H1 (cell line): ENCODE measurements at regions not wholly inside any gene's neighbourhood (a gene's known extent, or its start where the extent isn't known, plus 50 kb on each side); places are given as distances from the start of the nearest gene placed in this dataset.

ENCODE experiments used
- ATF2 ChIP-seq: IDR thresholded peaks from 2 replicates; pipeline ENCODE4 v1.6.1; 2012; ENCODE audit warnings: low read length, inconsistent platforms
- CEBPB ChIP-seq: IDR thresholded peaks from 2 replicates; pipeline ENCODE4 v1.6.1; 2012; ENCODE audit warnings: low read depth, low read length
- CHD2 ChIP-seq: IDR thresholded peaks from 2 replicates; pipeline ENCODE4 v1.6.1; 2012; ENCODE audit warnings: low read length, improper control_type of control experiment
- CHD7 ChIP-seq: fragments of 300-600 bp; sonication (generic); IDR thresholded peaks from 2 replicates; pipeline ENCODE4 v1.7.1; 2012; ENCODE audit warnings: low read length, moderate library complexity, mild to moderate bottlenecking, inconsistent platforms; ENCODE audit not compliant: insufficient replicate concordance
- EP300 ChIP-seq, 2 experiments: IDR thresholded peaks; 1 replicate in 1 of 2; 2 replicates in 1 of 2; pipeline ENCODE4 v1.6.1; 2011 to 2012; ENCODE audit warnings: low read depth in 2 of 2, low read length in 2 of 2, mild to moderate bottlenecking in 2 of 2, borderline replicate concordance in 1 of 2, inconsistent platforms in 1 of 2, moderate library complexity in 1 of 2
- JUND ChIP-seq: IDR thresholded peaks from 2 replicates; pipeline ENCODE4 v1.6.1; 2011; ENCODE audit warnings: mild to moderate bottlenecking, improper control_type of control experiment, low read length
- SP4 ChIP-seq: IDR thresholded peaks from 2 replicates; pipeline ENCODE4 v1.6.1; 2012; ENCODE audit warnings: low read length, inconsistent platforms
- TBP ChIP-seq: IDR thresholded peaks from 2 replicates; pipeline ENCODE4 v1.6.1; 2011; ENCODE audit warnings: low read depth, low read length, improper control_type of control experiment

- TF ChIP-seq CHD7, result no peak
- no peak for TF ChIP-seq JUND
- no peak for TF ChIP-seq CEBPB
- no peak for TF ChIP-seq SP4
- TF ChIP-seq CHD2, result no peak
- TF ChIP-seq TBP, result no peak
- TF ChIP-seq ATF2, result no peak
- no peak for TF ChIP-seq EP300 (IDR thresholded peaks at IDR 0.05; ENCODE audit: borderline replicate concordance in 1 of 2, low read depth in 2 of 2, low read length in 2 of 2)
Observed at GRCh38 chrX:20884565-20884964, 489.7 kb upstream of the CNKSR2 start (continued).
